Left lung (tissue), 4 donors: ENCODE measurements at regions not wholly inside any gene's neighbourhood (a gene's known extent, or its start where the extent isn't known, plus 50 kb on each side); places are given as distances from the start of the nearest gene placed in this dataset.

Source experiments
- ATAC-seq: fragments of 200-7000 bp; cut with Tn5 transposase; one replicate; pipeline ENCODE4 v1.9.1; 2020; ENCODE audit warnings: moderate library complexity
- DNase-seq, 4 donors: peaks; one replicate each; pipeline ENCODE4 v3.0.0-alpha.2; 2013 to 2020
- H3K27ac ChIP-seq, 2 donors: fragments of 200-600 bp; sonication (generic) in 1 of 2; one replicate each; pipeline versions ENCODE4 v1.5.0 to v1.8.0; 2020 to 2021
- H3K27me3 ChIP-seq, 2 donors: fragments of 200-600 bp; sonication (generic) in 1 of 2; one replicate each; pipeline versions ENCODE4 v1.5.0 to v1.8.0; 2020 to 2021
- H3K36me3 ChIP-seq, 2 donors: fragments of 200-600 bp; sonication (generic) in 1 of 2; one replicate each; pipeline versions ENCODE4 v1.5.0 to v1.8.0; 2020 to 2021
- H3K4me1 ChIP-seq, 2 donors: fragments of 200-600 bp; one replicate each; pipeline ENCODE4 v1.8.0; 2021
- H3K4me3 ChIP-seq, 2 donors: fragments of 200-600 bp; sonication (generic) in 1 of 2; one replicate each; pipeline versions ENCODE4 v1.5.0 to v1.8.0; 2020 to 2021; ENCODE audit warnings: mild to moderate bottlenecking in 1 of 2
- H3K9me3 ChIP-seq, 2 donors: fragments of 200-600 bp; sonication (generic) in 1 of 2; one replicate each; pipeline versions ENCODE4 v1.5.0 to v1.8.0; 2020 to 2021
- CTCF ChIP-seq, 2 donors: fragments of 200-600 bp; sonication (generic) in 1 of 2; IDR thresholded peaks; one replicate each; pipeline versions ENCODE4 v1.5.0 to v1.8.0; 2021; ENCODE audit warnings: antibody characterized with exemption in 2 of 2
- intact Hi-C, 2 donors: fragments of 100-400 bp; cut with DNase I; formaldehyde crosslinking; loops; one replicate each; pipeline versions ENCODE4 v1.11.2 to v1.14.2; 2022
- donor health status: DM: no; HTN: yes; CAD: no.
- donor health status: DM: no; HTN: no; CAD: no.

- Histone ChIP-seq H3K9me3 (no peaks in the 10 kb centered on the region), H3K36me3 (no peaks in the 10 kb centered on the region), H3K4me1 (no peaks in the 10 kb centered on the region), H3K4me3 (no peak overlapping the region), H3K27ac (no peak overlapping the region), H3K27me3 (no peaks in the 10 kb centered on the region)
- DNase-seq (no peak), ATAC-seq (no peak)
- intact Hi-C loops = no loop called here
- no peak for TF ChIP-seq CTCF (IDR thresholded peaks at IDR 0.05)
Observed at GRCh38 chr2:180146541-180146940, 139.4 kb upstream of the CWC22 start.

GRCh38 chr2:180146114-180146513 is 139.0 kb upstream of the CWC22 start:
- TF ChIP-seq CTCF (IDR thresholded peaks at IDR 0.05) = no peak
- intact Hi-C loops = no loop called here
- no peaks in the 10 kb centered on the region for H3K9me3 ChIP-seq
- H3K36me3 ChIP-seq = no peaks in the 10 kb centered on the region
- no peak overlapping the region for H3K27ac ChIP-seq
- H3K27me3 ChIP-seq = no peaks in the 10 kb centered on the region
- H3K4me3 ChIP-seq = no peak overlapping the region
- no peaks in the 10 kb centered on the region for H3K4me1 ChIP-seq
- ATAC-seq (no peak), DNase-seq (no peak)

- Histone ChIP-seq H3K27me3 (no peaks in the 10 kb centered on the region), H3K36me3 (no peaks in the 10 kb centered on the region), H3K27ac (no peak overlapping the region), H3K4me1 (no peaks in the 10 kb centered on the region), H3K9me3 (no peaks in the 10 kb centered on the region), H3K4me3 (no peak overlapping the region)
- intact Hi-C loops = no loop called here
- DNase-seq (no peak), ATAC-seq (no peak)
- TF ChIP-seq CTCF (IDR thresholded peaks at IDR 0.05) = no peak
Observed at GRCh38 chr2:180145163-180145562, 138.1 kb upstream of the CWC22 start.

GRCh38 chr2:180144338-180144813 is 137.3 kb upstream of the CWC22 start:
- Histone ChIP-seq H3K4me1 (no peaks in the 10 kb centered on the region), H3K27ac (no peak overlapping the region), H3K9me3 (no peaks in the 10 kb centered on the region), H3K36me3 (no peaks in the 10 kb centered on the region), H3K4me3 (no peak overlapping the region), H3K27me3 (no peaks in the 10 kb centered on the region)
- DNase-seq = peak in 1 of 4 donors; percentile 11
- no peak for ATAC-seq
- intact Hi-C loops = no loop called here
- no peak for TF ChIP-seq CTCF (IDR thresholded peaks at IDR 0.05)

GRCh38 chr2:180143633-180144337 is 136.7 kb upstream of the CWC22 start:
- Histone ChIP-seq H3K36me3 (no peaks in the 10 kb centered on the region), H3K4me3 (no peak overlapping the region), H3K27me3 (no peaks in the 10 kb centered on the region), H3K27ac (no peak overlapping the region), H3K4me1 (no peaks in the 10 kb centered on the region), H3K9me3 (no peaks in the 10 kb centered on the region)
- DNase-seq (peak in 2 of 4 donors; percentile 19 to 31), ATAC-seq (no peak)
- intact Hi-C loops = no loop called here
- TF ChIP-seq CTCF (IDR thresholded peaks at IDR 0.05) = no peak
